ENCODE measurements at regions not wholly inside any gene's neighbourhood (a gene's known extent, or its start where the extent isn't known, plus 50 kb on each side); places are given as distances from the start of the nearest gene placed in this dataset.
"Not testable (repeated sequence)": the region's sequence is repeated elsewhere in the genome, so short reads cannot be mapped to it uniquely, and the experiment has no call there.

DNA sequence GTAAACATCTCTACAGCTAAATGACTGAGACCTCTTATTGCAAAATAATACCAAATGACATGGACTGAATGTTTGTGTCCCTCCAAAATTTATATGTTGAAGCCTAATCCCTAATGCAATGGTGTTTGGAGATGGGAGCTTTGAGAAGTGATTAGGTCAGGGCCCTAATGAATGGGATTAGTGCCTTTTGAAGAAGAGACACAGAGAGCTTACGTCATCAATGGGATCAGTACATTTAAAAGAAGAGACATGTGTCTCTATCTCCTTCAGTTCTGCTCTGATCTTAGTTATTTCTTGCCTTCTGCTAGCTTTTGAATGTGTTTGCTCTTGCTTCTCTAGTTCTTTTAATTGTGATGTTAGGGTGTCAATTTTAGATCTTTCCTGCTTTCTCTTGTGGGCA, 301.6 kb upstream of the FSTL5 start:
- H3K27me3 Mint-ChIP-seq; H3K36me3 Mint-ChIP-seq; DNase-seq (ENCODE audit: low spot score in 2 of 2); H3K27ac Mint-ChIP-seq; H3K4me3 Mint-ChIP-seq; H3K4me1 Mint-ChIP-seq; H3K9me3 Mint-ChIP-seq; ATAC-seq (ENCODE audit: low read depth): not testable (repeated sequence)

DNA sequence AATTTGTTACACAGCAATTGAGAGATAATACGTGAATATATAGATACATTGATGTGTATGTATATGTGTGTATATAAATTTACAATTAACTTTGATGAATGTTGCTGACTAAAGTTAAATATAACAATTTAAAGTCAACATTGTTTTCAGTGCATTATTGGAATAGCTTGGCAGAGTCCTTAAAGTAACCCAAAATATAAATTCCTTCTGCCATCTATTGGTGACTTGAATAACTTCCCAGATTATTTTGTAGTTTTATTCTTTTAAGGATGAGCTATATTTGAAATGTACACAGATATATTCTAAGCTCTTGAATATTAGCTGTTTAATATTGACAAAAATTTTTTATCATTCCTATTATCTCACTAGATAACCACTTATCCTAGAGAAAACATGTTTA, 298.2 kb upstream of the FSTL5 start:
- Mint-ChIP-seq H3K4me1 (no peaks in the 10 kb centered on the region), H3K27ac (no peak overlapping the region), H3K36me3 (no peaks in the 10 kb centered on the region), H3K9me3 (no peaks in the 10 kb centered on the region), H3K27me3 (no peaks in the 10 kb centered on the region), H3K4me3 (no peak overlapping the region)
- DNase-seq (ENCODE audit: low spot score in 2 of 2) (no peak), ATAC-seq (ENCODE audit: low read depth) (no peak)

GRCh38 chr4:162458051-162458450, 294.3 kb upstream of the FSTL5 start:
- Mint-ChIP-seq H3K4me3 (no peak overlapping the region), H3K36me3 (no peaks in the 10 kb centered on the region), H3K27me3 (no peaks in the 10 kb centered on the region), H3K4me1 (no peaks in the 10 kb centered on the region), H3K27ac (no peak overlapping the region), H3K9me3 (no peaks in the 10 kb centered on the region)
- DNase-seq (ENCODE audit: low spot score in 2 of 2) (no peak), ATAC-seq (ENCODE audit: low read depth) (no peak)

GRCh38 chr4:162457071-162457865, 293.5 kb upstream of the FSTL5 start:
- H3K36me3 Mint-ChIP-seq, result no peaks in the 10 kb centered on the region
- no peaks in the 10 kb centered on the region for H3K4me1 Mint-ChIP-seq
- H3K27me3 Mint-ChIP-seq, result no peaks in the 10 kb centered on the region
- DNase-seq (ENCODE audit: low spot score in 2 of 2) (no peak), ATAC-seq (ENCODE audit: low read depth) (no peak)
- no peak overlapping the region for H3K27ac Mint-ChIP-seq
- H3K4me3 Mint-ChIP-seq, result no peak overlapping the region
- H3K9me3 Mint-ChIP-seq, result no peaks in the 10 kb centered on the region

DNA sequence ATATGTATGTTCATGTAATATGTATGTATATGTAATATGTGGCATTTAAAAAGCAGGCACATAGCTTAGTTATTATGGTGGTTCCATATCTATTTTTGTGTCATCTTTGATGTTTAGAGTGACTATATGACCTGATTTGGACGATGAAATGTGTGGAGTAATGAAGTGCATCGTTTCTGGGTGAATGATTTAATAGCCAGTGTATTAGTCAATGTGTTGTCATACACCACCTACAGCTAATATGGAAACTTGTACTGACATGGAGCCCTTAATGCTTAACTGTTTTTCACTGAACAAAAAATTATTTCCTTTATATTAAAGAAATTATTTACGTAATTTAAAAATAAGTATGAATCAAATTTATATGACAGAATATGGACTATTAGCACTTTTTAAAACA, 292.3 kb upstream of the FSTL5 start:
- DNase-seq (ENCODE audit: low spot score in 2 of 2), result no peak
- no peak for ATAC-seq (ENCODE audit: low read depth)

GRCh38 chr4:162450531-162451035, 286.8 kb upstream of the FSTL5 start:
- no peak for ATAC-seq (ENCODE audit: low read depth)
- Mint-ChIP-seq H3K4me3 (no peak overlapping the region), H3K36me3 (no peaks in the 10 kb centered on the region), H3K9me3 (no peaks in the 10 kb centered on the region), H3K4me1 (no peaks in the 10 kb centered on the region), H3K27ac (no peak overlapping the region), H3K27me3 (no peaks in the 10 kb centered on the region)
- no peak for DNase-seq (ENCODE audit: low spot score in 2 of 2)

More for the DNA sequence above, 292.3 kb upstream of the FSTL5 start:
- H3K36me3 Mint-ChIP-seq, result no peaks in the 10 kb centered on the region
- no peaks in the 10 kb centered on the region for H3K9me3 Mint-ChIP-seq
- no peak overlapping the region for H3K4me3 Mint-ChIP-seq
- H3K27me3 Mint-ChIP-seq, result no peaks in the 10 kb centered on the region
- H3K4me1 Mint-ChIP-seq, result no peaks in the 10 kb centered on the region
- H3K27ac Mint-ChIP-seq, result no peak overlapping the region

- H3K4me3 Mint-ChIP-seq, result no peak overlapping the region
- ATAC-seq (ENCODE audit: low read depth) (no peak), DNase-seq (ENCODE audit: low spot score in 2 of 2) (no peak)
- no peaks in the 10 kb centered on the region for H3K4me1 Mint-ChIP-seq
- H3K36me3 Mint-ChIP-seq, result no peaks in the 10 kb centered on the region
- peaks cover 1% of the 10 kb centered on the region for H3K9me3 Mint-ChIP-seq
- no peak overlapping the region for H3K27ac Mint-ChIP-seq
- no peaks in the 10 kb centered on the region for H3K27me3 Mint-ChIP-seq
These were observed 279.7 kb upstream of the FSTL5 start for GRCh38 chr4:162443510-162443909.

- H3K27ac Mint-ChIP-seq, result no peak overlapping the region
- no peak for DNase-seq (ENCODE audit: low spot score in 2 of 2)
- H3K4me1 Mint-ChIP-seq, result no peaks in the 10 kb centered on the region
- H3K36me3 Mint-ChIP-seq, result no peaks in the 10 kb centered on the region
- no peaks in the 10 kb centered on the region for H3K27me3 Mint-ChIP-seq
- H3K4me3 Mint-ChIP-seq, result no peak overlapping the region
- H3K9me3 Mint-ChIP-seq, result peaks cover 1% of the 10 kb centered on the region
- no peak for ATAC-seq (ENCODE audit: low read depth)
These were observed 278.3 kb upstream of the FSTL5 start for GRCh38 chr4:162442128-162442527.

GRCh38 chr4:162422312-162422711, 258.5 kb upstream of the FSTL5 start:
- Mint-ChIP-seq H3K4me3 (no peak overlapping the region), H3K27ac (no peak overlapping the region), H3K9me3 (peaks cover 5% of the 10 kb centered on the region), H3K4me1 (no peaks in the 10 kb centered on the region), H3K27me3 (no peaks in the 10 kb centered on the region), H3K36me3 (no peaks in the 10 kb centered on the region)
- no peak for ATAC-seq (ENCODE audit: low read depth)
- no peak for DNase-seq (ENCODE audit: low spot score in 2 of 2)

- ATAC-seq (ENCODE audit: low read depth), result no peak
- no peak overlapping the region for H3K27ac Mint-ChIP-seq
- H3K4me1 Mint-ChIP-seq, result no peaks in the 10 kb centered on the region
- no peak for DNase-seq (ENCODE audit: low spot score in 2 of 2)
- no peaks in the 10 kb centered on the region for H3K9me3 Mint-ChIP-seq
- no peak overlapping the region for H3K4me3 Mint-ChIP-seq
- no peaks in the 10 kb centered on the region for H3K36me3 Mint-ChIP-seq
- H3K27me3 Mint-ChIP-seq, result no peaks in the 10 kb centered on the region
These were observed 247.1 kb upstream of the FSTL5 start for GRCh38 chr4:162410854-162411253.

DNA sequence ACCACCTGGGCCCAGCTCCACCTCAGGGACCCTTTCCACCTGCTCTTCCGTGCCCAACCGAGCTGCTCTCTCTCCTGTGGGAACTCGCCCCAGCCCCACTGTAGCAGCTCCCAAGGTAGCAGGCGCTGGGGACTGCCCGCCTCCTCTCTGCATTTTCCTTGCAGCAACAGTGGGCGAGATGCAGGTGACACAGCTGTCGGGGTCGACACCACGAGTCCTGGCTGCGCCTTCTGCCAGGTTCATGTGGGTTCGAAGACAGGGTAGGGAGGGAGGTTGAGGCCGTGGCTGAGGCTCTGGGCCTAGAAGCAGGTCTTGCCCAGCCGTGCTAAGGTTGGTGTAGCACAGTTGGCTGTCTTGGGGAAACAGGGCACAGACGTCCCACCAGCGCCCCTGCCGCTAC, 245.2 kb upstream of the FSTL5 start:
- no peak for DNase-seq (ENCODE audit: low spot score in 2 of 2)
- no peak overlapping the region for H3K27ac Mint-ChIP-seq
- ATAC-seq (ENCODE audit: low read depth), result no peak
- H3K4me3 Mint-ChIP-seq, result no peak overlapping the region
- no peaks in the 10 kb centered on the region for H3K4me1 Mint-ChIP-seq
- H3K27me3 Mint-ChIP-seq, result no peaks in the 10 kb centered on the region
- no peaks in the 10 kb centered on the region for H3K9me3 Mint-ChIP-seq
- no peaks in the 10 kb centered on the region for H3K36me3 Mint-ChIP-seq

DNA sequence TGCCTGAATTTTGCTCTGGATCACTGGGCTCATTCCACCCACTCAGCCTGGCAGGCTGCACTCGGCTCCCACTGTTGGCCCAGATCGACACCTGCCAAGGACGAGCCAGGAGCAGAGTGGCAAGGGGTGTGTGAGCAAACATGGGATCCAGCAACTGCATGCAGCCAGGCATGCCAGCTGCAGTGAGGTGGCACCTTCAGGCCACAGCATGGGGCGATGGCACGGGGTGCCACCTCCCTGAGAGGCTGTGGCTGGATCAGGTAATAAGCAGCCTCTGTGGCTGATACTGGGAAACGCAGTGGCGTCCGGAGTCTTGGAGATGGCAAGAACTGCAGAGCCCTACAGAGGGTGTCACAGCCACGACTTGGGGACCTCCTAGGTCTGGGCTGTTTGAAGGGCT, 244.5 kb upstream of the FSTL5 start:
- no peaks in the 10 kb centered on the region for H3K27me3 Mint-ChIP-seq
- DNase-seq (ENCODE audit: low spot score in 2 of 2), result no peak
- no peaks in the 10 kb centered on the region for H3K9me3 Mint-ChIP-seq
- H3K27ac Mint-ChIP-seq, result no peak overlapping the region
- H3K4me1 Mint-ChIP-seq, result no peaks in the 10 kb centered on the region
- ATAC-seq (ENCODE audit: low read depth), result no peak
- no peak overlapping the region for H3K4me3 Mint-ChIP-seq
- H3K36me3 Mint-ChIP-seq, result no peaks in the 10 kb centered on the region

- no peaks in the 10 kb centered on the region for H3K9me3 Mint-ChIP-seq
- ATAC-seq (ENCODE audit: low read depth) (no peak), DNase-seq (ENCODE audit: low spot score in 2 of 2) (no peak)
- no peaks in the 10 kb centered on the region for H3K36me3 Mint-ChIP-seq
- H3K27ac Mint-ChIP-seq, result no peak overlapping the region
- no peak overlapping the region for H3K4me3 Mint-ChIP-seq
- H3K4me1 Mint-ChIP-seq, result no peaks in the 10 kb centered on the region
- no peaks in the 10 kb centered on the region for H3K27me3 Mint-ChIP-seq
These were observed 243.0 kb upstream of the FSTL5 start for GRCh38 chr4:162406637-162407365.

DNA sequence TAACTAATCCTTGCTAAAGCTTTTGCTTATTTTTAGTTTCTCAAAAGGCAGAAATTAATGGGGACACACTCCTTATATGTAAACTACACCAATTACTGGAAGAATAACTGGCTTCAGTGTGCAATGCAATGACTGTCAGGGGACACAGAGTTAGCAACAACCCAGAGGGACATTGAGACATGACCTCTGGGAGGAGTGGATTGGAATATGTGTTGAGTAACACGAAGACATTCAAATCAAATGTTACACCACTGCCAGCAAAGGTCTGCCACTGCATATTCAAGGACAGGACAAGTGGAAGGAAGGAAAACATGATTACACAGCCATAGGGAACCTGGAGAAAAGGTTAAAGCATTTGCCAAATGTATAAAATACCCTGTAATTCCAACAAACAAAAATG, 240.1 kb upstream of the FSTL5 start:
- Mint-ChIP-seq H3K9me3 (no peaks in the 10 kb centered on the region), H3K27ac (no peak overlapping the region), H3K4me3 (no peak overlapping the region), H3K4me1 (no peaks in the 10 kb centered on the region), H3K36me3 (no peaks in the 10 kb centered on the region), H3K27me3 (no peaks in the 10 kb centered on the region)
- DNase-seq (ENCODE audit: low spot score in 2 of 2) (no peak), ATAC-seq (ENCODE audit: low read depth) (no peak)

- DNase-seq (ENCODE audit: low spot score in 2 of 2), result no peak
- Mint-ChIP-seq H3K4me3 (no peak overlapping the region), H3K9me3 (no peaks in the 10 kb centered on the region), H3K27ac (no peak overlapping the region), H3K27me3 (no peaks in the 10 kb centered on the region), H3K36me3 (no peaks in the 10 kb centered on the region), H3K4me1 (no peaks in the 10 kb centered on the region)
- no peak for ATAC-seq (ENCODE audit: low read depth)
These were observed 239.6 kb upstream of the FSTL5 start for GRCh38 chr4:162403419-162403818.
